ENCODE measurements at regions not wholly inside any gene's neighbourhood (a gene's known extent, or its start where the extent isn't known, plus 50 kb on each side); places are given as distances from the start of the nearest gene placed in this dataset.

- no peak for DNase-seq (ENCODE audit: low read depth in 1 of 2, low spot score in 1 of 2)
Observed at GRCh38 chr13:106846571-106847448, 278.9 kb upstream of the ARGLU1 start.

GRCh38 chr13:106836186-106836802, 268.4 kb upstream of the ARGLU1 start:
- no peak for DNase-seq (ENCODE audit: low read depth in 1 of 2, low spot score in 1 of 2)

- no peak for DNase-seq (ENCODE audit: low read depth in 1 of 2, low spot score in 1 of 2)
Observed at GRCh38 chr13:106835477-106835876, 267.5 kb upstream of the ARGLU1 start.

DNA sequence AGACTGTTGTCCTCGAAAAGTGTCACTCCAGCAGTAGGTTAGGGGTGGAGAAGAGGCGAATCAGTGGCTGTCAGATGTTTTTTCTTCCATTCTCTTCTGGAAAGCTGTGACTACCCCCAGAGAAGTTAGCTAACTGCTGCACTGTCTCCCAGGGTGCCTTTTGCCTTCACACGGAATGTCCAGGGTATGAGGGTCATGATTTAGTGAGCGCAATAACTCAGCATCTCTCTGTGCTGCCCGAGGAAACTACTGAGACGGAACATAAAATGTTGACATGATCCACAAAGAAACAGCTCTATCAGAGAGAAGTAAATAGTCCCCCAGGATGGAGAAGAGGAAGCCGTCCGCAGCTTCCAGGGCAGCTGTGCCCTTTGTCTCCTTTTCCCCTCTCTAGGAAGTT, 254.0 kb upstream of the ARGLU1 start:
- DNase-seq (ENCODE audit: low read depth in 1 of 2, low spot score in 1 of 2), result no peak

DNA sequence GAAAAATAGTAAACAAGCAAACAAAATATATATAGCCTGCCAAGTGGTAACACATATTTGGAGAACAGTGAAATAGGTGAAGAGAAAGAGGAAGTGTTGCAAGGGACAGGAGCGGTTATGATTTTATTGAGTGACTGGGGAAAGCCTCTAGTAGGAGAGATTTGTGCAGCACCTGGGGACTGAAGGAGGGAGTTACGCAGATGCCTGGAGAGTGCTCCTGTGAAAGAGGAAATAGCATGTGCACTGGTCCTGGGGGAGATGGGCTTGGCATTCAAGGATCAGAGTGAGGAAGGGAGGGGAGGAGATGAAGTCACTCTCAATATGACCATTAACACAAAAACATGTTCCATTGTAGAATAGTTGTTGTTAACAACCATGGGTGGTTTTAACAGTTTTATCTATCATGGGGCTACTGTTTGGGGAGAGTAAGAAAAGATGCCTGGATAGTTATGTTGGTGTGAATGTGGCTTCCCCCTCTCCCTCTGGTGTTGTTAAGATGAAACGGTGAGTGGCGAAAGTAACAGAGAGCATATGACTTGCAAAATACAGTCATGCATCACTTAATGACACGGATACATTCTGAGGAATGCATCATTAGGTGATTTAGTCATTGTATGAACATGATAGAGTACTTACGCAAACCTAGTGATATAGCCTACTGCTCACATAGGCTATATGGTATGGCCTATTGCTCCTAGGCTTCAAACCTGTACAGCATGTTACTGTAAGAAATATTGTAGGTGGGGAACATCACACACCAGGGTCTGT, 251.7 kb upstream of the ARGLU1 start:
- DNase-seq (ENCODE audit: low read depth in 1 of 2, low spot score in 1 of 2), result no peak

- no peak for DNase-seq (ENCODE audit: low read depth in 1 of 2, low spot score in 1 of 2)
Observed at GRCh38 chr13:106818971-106819370, 251.0 kb upstream of the ARGLU1 start.

- DNase-seq (ENCODE audit: low read depth in 1 of 2, low spot score in 1 of 2), result no peak
Observed at GRCh38 chr13:106815545-106815944, 247.6 kb upstream of the ARGLU1 start.

DNA sequence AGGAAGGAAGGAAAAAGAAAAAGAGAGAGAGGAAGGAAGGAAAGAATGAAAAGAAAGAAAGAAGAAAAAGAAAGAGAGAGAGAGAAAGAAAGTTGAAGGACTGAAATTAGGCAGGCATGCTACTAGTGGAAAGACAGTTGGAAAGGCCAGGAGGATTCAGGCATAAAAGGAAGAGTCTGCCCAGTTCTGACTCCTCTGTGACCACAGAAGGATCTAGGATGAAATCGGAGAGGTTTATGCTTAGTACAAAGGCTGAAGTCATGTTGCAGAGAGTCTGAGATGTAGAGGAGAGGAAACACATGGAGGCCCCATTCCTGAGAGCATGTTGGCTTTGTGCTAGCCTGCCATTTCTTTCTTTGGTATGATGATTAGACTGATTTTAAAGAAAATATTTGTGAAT, 246.5 kb upstream of the ARGLU1 start:
- DNase-seq (ENCODE audit: low read depth in 1 of 2, low spot score in 1 of 2), result no peak

DNA sequence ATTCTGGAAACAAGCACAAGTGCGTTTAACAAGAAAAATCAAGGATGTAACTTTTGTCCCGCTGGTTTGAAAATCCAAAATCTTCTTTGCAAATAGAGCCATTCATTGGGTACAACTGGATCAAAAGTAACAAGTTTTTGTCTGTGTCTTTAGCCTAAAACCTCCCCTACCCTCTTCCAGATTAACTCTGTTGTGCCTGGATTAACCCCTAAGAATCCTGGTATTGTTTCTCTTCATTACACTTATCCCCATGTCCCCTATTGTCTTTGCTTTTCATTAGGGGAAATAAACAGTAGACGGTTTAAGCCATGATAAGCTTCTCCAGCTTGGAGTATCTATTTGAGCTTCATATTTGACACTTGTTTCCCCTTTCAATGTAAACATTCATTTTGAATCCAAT, 242.1 kb upstream of the ARGLU1 start:
- DNase-seq (ENCODE audit: low read depth in 1 of 2, low spot score in 1 of 2), result no peak

GRCh38 chr13:106804991-106805390, 237.1 kb upstream of the ARGLU1 start:
- no peak for DNase-seq (ENCODE audit: low read depth in 1 of 2, low spot score in 1 of 2)

- no peak for DNase-seq (ENCODE audit: low read depth in 1 of 2, low spot score in 1 of 2)
Observed at GRCh38 chr13:106802917-106803316, 235.0 kb upstream of the ARGLU1 start.

DNA sequence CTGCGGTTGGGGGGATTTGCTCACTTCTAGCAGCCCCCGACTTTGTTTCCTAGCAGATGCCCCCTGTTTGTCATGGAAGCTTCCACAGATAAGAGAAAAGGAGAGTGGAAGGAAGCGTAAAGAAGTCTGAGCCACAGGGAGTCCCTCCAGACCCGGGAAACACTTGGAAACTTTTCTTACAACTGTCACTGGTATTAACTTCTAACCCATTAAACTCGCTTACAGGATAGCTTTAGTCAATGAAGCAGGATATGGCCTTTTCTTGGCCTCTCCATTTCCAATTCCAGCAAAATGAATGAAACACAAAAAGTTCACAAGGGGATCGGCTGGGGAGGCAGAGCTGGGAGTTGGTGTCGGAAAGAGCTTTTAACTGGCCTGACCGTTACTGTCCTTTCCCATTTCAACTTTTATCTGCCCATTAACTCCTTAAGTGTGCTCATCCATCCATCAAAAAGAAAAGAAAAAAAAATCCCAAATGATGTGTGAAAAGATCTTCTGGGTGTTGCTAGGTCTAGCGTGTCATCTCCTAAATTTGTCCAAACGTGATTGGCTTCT, 231.9 kb upstream of the ARGLU1 start:
- no peak for DNase-seq (ENCODE audit: low read depth in 1 of 2, low spot score in 1 of 2)

DNA sequence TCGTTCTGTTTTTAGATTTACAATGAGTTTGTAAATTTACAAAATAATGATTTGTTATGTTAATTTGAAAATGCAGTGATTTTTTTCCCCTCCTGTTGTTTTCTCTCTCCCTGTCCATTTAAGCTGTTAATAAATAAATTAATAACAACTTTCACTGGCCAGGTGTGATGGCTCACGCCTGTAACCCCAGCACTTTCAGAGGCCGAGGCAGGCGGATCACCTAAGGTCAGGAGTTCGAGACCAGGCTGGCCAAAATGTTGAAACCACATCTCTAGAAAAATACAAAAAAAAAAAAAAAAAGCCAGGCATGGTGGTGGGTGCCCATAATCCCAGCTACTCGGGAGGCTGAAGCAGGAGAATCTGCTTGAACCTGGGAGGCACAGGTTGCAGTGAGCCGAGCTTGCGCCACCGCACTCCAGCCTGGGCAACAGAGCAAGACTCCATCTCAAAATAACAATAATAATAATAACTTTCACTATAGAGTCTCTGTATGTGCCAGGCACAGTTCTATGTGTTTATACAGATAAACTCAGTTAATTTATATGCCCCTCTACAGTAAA, 229.2 kb upstream of the ARGLU1 start:
- DNase-seq (ENCODE audit: low read depth in 1 of 2, low spot score in 1 of 2), result no peak

GRCh38 chr13:106796280-106797047, 228.5 kb upstream of the ARGLU1 start:
- no peak for DNase-seq (ENCODE audit: low read depth in 1 of 2, low spot score in 1 of 2)

DNA sequence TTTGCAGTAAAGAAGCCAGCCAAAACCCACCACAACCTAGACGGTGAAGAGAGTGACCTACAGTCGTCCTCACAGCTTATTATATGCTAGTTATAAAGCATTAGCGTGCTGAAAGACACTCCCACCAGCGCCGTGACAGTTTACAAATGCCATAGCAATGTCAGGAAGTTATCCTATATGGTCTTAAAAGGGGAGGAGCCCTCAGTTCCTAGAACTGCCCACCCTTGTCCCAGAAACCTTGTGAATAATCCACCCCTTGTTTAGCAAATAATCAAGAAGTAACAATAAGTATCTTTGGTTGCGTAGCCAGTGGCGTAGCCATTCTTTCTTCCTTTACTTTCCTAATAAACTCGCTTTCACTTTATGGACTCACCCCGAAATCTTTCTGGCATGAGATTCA, 227.9 kb upstream of the ARGLU1 start:
- no peak for DNase-seq (ENCODE audit: low read depth in 1 of 2, low spot score in 1 of 2)

- no peak for DNase-seq (ENCODE audit: low read depth in 1 of 2, low spot score in 1 of 2)
Observed at GRCh38 chr13:106794117-106794516, 226.2 kb upstream of the ARGLU1 start.

DNA sequence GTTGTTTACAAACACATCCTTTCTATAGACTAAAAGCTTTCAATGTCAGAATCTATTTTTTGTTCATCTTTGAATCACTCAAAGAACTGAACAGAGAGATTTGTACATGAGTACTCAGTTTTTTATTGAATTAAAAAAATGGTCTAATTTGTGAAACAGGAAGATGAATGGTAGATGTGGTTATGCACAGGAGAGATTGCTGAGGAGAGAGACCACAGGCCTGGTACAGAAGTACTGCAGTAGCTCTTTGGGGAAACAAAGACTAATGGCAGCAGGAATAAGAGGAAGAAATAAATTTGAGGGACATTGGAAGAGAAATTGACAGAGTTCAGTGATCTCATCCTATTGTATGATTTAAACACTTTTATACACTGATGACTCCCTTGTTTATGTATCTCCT, 222.0 kb upstream of the ARGLU1 start:
- DNase-seq (ENCODE audit: low read depth in 1 of 2, low spot score in 1 of 2), result no peak

DNA sequence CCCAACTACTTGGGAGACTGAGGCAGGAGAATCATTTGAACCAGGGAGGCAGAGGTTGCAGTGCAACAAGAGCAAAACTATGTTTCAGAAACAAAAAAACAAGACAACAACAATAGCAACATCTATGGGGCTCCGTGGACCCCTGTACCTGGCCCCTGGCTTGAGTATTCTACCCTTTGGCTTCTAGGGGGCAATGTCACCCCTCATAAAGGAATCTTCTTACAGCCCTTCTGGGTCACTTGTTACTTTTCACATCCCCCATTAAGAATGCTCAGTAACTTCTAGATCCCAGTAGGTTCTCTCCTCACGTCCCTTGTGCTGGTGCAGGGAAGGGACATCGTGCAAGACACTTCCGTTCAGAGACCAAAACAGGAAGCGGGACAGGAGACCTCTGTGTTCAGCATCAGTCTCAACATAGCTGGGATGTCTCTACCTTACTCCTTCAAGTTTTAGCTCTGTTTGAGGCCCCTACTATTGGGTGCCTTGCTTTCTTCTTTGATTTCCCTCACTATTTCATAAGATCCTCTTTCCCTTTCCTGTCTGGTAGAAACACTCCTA, 218.1 kb upstream of the ARGLU1 start:
- DNase-seq (ENCODE audit: low read depth in 1 of 2, low spot score in 1 of 2), result no peak

DNA sequence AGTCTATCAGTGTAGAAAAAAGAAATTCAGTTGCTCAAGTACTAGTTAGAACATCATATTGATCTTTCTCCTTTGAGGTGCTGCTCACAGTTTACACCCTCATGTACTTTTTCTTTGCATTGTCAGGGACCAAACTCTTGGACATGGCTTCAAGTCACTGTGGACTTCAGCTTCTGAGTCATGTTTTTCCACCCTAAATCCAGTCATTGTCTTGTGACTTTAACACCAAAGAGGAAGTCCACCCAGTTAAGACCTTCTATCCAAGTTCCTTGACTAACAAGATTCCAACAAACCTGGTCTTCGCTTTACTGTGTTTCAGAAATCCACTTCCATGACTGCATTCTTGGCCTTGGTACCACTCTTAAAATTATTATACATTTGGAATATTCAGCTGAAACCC, 206.7 kb upstream of the ARGLU1 start:
- DNase-seq (ENCODE audit: low read depth in 1 of 2, low spot score in 1 of 2), result no peak

GRCh38 chr13:106772006-106772601, 204.2 kb upstream of the ARGLU1 start:
- no peak for DNase-seq (ENCODE audit: low read depth in 1 of 2, low spot score in 1 of 2)
